Globus pallidus (tissue), 1 donor: ENCODE measurements at regions not wholly inside any gene's neighbourhood (a gene's known extent, or its start where the extent isn't known, plus 50 kb on each side); places are given as distances from the start of the nearest gene placed in this dataset.
"Not testable (repeated sequence)": the region's sequence is repeated elsewhere in the genome, so short reads cannot be mapped to it uniquely, and the experiment has no call there.

ENCODE experiments used
- DNase-seq: peaks from one replicate; pipeline ENCODE4 v3.0.0-alpha.2; 2015; ENCODE audit warnings: low spot score

GRCh38 chr2:64880193-64880951, 108.8 kb upstream of the SLC1A4 start:
- DNase-seq: no peak

DNA sequence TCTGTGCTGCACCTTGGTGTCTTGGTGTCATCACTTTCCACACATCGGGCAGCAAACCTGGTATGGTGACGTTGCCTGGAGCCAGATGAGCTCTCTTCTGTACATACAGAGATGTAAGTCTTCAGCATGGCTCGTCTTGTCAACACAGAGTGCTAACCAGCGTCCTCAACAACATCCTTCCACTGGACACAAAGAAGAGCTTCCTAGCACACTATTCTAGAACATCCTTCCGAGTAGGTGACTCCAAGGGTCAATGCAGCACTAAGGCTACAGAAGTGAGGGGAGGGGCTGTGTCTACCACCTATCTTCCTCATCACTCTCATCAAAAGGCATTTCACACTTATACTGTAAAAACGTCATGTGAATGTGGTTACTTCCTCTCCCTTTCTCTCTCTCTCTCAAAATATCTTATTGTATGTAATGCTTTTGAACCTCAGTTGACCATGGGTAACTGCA, 108.1 kb upstream of the SLC1A4 start:
- DNase-seq: no peak

DNA sequence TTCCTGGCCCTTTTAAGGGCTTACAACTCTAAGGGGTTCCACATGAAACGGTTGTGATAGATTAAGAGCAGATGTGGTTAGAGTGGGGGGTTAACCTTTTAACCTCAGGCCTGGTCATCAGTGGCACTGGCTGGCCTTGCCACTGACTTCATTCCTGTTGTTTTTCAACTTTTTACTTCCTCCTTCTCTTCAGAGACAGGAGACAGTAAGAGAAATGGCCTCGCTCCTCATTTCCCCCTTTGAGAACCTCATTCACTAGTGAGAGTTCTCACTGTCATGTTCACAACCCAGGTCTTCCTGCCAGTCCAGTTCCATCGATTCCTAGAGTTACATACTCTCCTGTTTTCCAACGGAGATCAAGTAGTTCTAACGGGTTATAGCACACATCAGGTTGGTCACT, 101.6 kb upstream of the SLC1A4 start:
- no peak for DNase-seq

DNA sequence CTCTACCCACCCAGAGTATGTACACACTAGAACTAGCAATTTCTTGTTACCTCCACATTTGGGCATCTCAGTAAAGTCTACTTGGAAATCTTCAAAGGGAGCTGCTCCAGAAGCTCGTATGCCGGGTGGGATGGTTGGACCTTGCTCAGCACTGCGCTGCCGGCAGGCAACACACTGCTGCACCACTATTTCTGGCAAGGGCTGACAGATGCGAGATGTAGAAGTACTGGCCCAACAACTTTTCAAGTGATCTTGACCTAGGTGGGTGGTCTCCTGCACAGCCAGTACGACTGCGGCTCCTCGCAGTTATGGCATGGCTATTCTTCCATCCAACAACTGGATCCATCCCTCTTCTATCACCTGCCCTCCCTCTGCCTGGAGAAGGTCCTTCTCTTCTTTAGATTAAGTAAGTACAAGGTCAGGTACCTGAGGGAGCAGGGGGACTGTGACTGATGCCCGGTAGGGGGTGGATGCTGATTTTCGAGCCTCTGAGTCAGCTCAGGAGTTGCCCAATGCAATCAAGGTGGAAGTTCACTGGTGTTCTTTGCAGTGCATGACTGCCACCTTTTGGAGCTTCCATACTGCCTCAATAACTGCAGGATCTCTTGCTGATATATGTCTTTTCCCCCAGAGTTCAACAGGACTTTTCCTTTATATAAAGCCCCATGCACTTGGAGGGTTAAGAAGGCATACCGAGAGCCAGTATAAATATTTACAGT, 100.4 kb upstream of the SLC1A4 start:
- no peak for DNase-seq

DNA sequence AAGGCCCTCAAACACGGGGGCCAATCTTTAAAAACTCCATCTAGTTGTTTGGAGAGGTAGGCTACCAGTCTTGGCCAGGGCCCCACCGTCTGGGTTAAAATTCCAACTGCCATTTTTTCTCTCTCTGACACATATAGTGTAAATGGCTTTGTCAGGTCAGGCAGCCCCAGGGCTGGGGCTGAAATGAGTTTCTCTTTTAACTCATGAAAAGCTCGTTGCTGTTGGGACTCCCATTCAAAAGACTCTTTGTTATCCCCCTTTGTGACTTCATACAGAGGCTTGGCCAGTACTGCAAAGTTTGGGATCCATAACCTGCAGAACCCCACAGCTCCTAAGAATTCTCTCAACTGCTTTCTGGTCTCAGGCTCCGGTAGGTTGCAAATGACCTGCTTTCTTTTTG, 99.4 kb upstream of the SLC1A4 start:
- no peak for DNase-seq

- not testable (repeated sequence) for DNase-seq
Measured at GRCh38 chr2:64896572-64896971, 92.6 kb upstream of the SLC1A4 start.

- no peak for DNase-seq
Measured at GRCh38 chr2:64899081-64899865, 89.9 kb upstream of the SLC1A4 start.

DNA sequence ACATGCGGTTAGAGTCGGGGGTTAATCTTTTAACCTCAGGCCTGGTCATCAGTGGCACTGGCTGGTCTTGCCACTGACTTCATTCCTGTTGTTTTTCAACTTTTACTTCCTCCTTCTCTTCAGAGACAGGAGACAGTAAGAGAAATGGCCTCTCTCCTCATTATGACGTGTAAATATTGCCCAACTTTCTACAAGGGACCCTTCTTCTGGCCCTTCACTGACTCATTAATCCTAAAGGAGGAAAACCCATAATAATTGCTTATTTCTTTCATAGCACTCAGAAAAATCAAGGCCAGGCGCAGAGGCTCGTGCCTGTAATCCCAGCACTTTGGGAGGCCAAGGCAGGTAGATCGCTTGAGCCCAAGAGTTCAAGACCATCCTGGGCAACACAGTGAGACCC, 89.3 kb upstream of the SLC1A4 start:
- DNase-seq: not testable (repeated sequence)

DNA sequence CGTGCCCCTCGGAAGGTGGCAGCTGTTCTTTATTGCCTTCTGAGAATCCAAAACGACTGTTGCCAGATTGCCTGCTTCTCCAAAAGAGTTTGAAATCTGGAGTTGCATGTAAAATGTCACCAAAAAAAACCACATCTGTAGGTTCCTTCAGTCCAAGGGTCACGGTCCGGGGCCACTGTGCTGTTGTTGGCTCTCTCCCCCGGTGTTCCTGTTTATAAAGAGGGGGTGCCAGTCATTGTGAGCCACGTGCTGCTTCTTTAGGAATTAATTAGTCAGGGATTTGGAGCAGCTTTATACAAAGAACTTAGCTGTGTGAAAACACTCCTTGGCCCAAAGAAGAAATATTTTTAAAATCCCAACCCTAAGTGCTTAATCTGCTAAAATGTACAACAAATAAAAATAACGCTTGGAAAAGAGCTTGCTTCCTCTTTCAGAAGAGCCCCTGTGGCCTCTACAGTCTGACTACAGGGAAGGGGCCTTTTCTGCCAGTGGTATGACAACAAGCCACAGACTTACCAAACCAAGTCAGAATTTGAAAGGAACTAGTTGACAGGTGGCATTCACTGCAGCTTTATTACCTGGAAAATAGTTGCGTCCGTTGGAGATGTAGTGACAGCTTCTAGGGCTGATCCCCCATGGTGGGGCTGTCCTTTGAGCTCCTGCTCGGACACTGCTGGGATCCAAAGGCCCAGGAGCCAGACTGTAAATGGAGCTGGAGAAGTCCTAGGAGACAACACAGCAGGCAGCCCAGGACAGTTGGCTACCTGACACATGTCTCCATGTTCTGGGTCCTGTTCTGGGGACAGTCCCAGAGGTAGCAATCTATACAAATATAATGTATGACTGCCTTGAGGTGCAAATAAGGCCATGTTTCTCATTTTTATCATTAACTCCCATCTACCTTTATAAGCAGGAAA, 84.5 kb upstream of the SLC1A4 start:
- DNase-seq: peak; percentile 34

DNA sequence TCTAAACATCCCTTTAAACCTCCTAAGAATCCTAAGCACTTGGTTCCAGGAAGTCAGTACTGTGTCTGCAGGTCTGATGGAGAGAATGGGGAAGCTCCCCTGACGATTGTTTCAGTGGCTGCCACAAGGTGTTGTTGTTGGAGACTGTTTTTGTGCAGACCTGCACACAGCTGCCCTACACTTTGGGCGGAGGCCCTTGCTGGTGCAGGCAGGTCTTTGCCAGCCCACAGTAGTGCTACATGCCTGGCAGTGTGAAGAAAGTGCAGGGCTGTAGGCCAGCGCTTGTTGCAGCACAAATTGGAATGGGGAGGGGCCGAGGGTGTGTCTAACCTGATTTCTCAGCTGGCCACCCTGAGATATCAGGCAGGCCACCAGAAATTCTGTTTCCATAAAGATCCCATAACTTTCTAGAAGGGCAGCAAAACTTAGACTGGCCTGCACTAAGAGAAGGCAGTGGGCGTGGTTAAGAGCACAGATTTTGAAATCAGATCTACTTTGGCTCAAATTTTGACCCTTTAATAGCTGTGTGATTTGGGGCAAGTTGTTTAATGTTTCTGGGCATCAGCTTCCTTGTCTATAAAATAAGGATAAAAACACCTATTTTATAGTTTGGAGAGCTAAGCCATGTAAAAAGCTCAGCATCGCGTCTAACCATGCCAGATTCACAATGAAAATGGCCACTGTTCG, 83.7 kb upstream of the SLC1A4 start:
- DNase-seq: no peak

- no peak for DNase-seq
Measured at GRCh38 chr2:64906853-64907536, 82.2 kb upstream of the SLC1A4 start.

- no peak for DNase-seq
Measured at GRCh38 chr2:64908406-64908805, 80.8 kb upstream of the SLC1A4 start.

GRCh38 chr2:64910523-64910922, 78.7 kb upstream of the SLC1A4 start:
- no peak for DNase-seq

GRCh38 chr2:64910972-64911433, 78.2 kb upstream of the SLC1A4 start:
- no peak for DNase-seq

GRCh38 chr2:64913357-64913869, 75.8 kb upstream of the SLC1A4 start:
- no peak for DNase-seq

- no peak for DNase-seq
Measured at GRCh38 chr2:64914247-64914646, 75.0 kb upstream of the SLC1A4 start.

DNA sequence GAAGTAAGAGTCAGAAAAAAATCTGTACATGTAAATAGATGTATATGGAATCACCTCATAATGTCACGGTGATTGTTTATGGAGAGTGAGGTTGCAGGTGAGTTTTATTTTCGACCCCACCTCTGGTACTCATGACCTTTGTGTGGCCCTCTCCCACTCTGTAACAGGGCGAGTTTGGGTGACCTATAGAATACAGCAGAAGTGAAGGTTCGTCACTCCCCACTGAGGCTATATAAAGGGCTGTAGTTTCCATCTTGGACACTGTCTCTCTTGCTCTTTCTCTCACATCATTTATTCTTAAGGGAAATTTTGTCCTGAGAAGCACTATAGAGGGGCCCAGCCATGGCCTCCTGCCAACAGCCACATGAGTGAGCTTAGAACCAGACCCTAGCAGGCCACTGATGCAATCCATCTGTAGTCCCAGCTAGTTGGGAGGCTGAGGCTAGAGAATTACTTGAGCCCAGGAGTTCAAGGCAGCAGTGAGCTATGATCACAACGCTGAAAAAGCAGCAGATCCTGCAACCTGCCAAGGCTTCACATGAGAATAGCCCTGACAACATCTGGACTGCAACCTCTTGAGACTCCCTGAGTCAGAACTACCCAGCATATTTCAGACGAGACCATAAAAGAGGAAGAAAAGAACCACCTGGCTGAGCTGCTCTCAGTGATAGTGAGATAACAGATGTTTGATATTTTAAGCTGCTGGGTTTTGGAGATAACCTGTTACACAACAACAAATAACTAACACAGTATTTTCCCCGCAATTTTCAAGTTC, 74.3 kb upstream of the SLC1A4 start:
- DNase-seq: no peak

DNA sequence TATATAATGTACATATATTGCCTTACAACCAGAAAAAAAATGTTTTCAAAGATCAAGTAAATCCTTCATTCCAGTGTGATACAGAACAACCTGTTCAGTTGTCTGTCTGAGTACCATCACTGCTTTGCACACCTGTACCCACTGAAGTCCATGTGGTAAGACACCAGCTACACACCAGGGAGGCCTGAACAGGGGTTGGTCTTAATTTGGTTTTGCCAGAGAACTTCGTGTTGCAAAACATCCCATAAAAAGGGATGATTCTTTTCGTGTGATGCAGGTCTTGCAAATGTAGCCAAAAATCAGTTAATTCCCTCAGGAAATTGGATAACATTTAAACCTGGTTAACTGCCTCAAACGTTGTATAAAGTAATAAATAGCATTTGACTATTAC, 73.7 kb upstream of the SLC1A4 start:
- no peak for DNase-seq

GRCh38 chr2:64918220-64918886, 70.8 kb upstream of the SLC1A4 start:
- DNase-seq: no peak
